DOHH2 (cell line): ENCODE measurements at regions not wholly inside any gene's neighbourhood (a gene's known extent, or its start where the extent isn't known, plus 50 kb on each side); places are given as distances from the start of the nearest gene placed in this dataset.

Experiments
- EZH2phosphoT487 ChIP-seq: fragments of 200-600 bp; sonication (generic); IDR thresholded peaks from 2 replicates; pipeline ENCODE4 v1.6.1; 2017; ENCODE audit warnings: borderline replicate concordance, mild to moderate bottlenecking, antibody characterized with exemption, low read length, moderate library complexity, mixed read lengths
- TF ChIP-seq, protein P1 (sequence below): fragments of 200-600 bp; sonication (generic); IDR thresholded peaks from one replicate; pipeline ENCODE4 v1.5.1; 2014; ENCODE audit warnings: antibody characterized with exemption, mild to moderate bottlenecking, low read depth, low read length; ENCODE audit not compliant: poor library complexity, severe bottlenecking

DNA sequence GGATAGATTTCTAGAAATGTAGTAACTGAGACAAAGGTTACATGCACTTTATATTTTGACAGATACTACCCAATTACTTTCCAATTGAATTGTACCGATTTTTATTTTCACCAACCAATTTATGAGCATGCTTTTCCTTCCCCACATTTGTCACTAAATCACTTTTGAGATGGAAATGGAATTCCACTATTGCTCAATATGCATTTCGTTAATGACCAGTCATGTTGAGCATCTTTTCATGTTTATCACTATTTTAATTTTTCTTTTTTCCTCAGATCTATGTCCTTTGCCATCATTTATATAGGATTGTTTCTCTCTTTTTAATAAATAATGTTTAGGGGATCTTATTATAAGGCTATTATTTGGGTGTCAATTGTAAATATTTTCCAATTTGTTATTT lies 102.8 kb upstream of the SMIM36 start:
- TF ChIP-seq, protein P1, sequence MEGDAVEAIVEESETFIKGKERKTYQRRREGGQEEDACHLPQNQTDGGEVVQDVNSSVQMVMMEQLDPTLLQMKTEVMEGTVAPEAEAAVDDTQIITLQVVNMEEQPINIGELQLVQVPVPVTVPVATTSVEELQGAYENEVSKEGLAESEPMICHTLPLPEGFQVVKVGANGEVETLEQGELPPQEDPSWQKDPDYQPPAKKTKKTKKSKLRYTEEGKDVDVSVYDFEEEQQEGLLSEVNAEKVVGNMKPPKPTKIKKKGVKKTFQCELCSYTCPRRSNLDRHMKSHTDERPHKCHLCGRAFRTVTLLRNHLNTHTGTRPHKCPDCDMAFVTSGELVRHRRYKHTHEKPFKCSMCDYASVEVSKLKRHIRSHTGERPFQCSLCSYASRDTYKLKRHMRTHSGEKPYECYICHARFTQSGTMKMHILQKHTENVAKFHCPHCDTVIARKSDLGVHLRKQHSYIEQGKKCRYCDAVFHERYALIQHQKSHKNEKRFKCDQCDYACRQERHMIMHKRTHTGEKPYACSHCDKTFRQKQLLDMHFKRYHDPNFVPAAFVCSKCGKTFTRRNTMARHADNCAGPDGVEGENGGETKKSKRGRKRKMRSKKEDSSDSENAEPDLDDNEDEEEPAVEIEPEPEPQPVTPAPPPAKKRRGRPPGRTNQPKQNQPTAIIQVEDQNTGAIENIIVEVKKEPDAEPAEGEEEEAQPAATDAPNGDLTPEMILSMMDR, result no peak
- no peak for TF ChIP-seq EZH2phosphoT487
